Ishikawa (cell line): ENCODE measurements at regions not wholly inside any gene's neighbourhood (a gene's known extent, or its start where the extent isn't known, plus 50 kb on each side); places are given as distances from the start of the nearest gene placed in this dataset.

Experiments used
- CEBPB ChIP-seq: IDR thresholded peaks from 2 replicates; pipeline ENCODE4 v1.6.1; 2012
- CREB1 ChIP-seq: IDR thresholded peaks from 2 replicates; pipeline ENCODE4 v1.6.1; 2012; ENCODE audit warnings: low read depth
- EGR1 ChIP-seq: IDR thresholded peaks from 2 replicates; pipeline ENCODE4 v1.6.1; 2012
- EP300 ChIP-seq: IDR thresholded peaks from 2 replicates; pipeline ENCODE4 v1.6.1; 2012; ENCODE audit warnings: borderline replicate concordance
- FOXM1 ChIP-seq: IDR thresholded peaks from 2 replicates; pipeline ENCODE4 v1.6.1; 2012; ENCODE audit warnings: low read depth, borderline replicate concordance
- MAX ChIP-seq: IDR thresholded peaks from 2 replicates; pipeline ENCODE4 v1.6.1; 2012
- NFIC ChIP-seq: IDR thresholded peaks from 2 replicates; pipeline ENCODE4 v1.6.1; 2012
- RAD21 ChIP-seq: IDR thresholded peaks from 2 replicates; pipeline ENCODE4 v1.6.1; 2012; ENCODE audit warnings: low read depth
- REST ChIP-seq: IDR thresholded peaks from 2 replicates; pipeline ENCODE4 v1.6.1; 2012; ENCODE audit warnings: low read depth, mild to moderate bottlenecking
- TAF1 ChIP-seq: IDR thresholded peaks from 2 replicates; pipeline ENCODE4 v1.6.1; 2012; ENCODE audit warnings: low read depth, mild to moderate bottlenecking
- TCF12 ChIP-seq: IDR thresholded peaks from 2 replicates; pipeline ENCODE4 v1.6.1; 2012; ENCODE audit warnings: low read depth
- TEAD4 ChIP-seq: IDR thresholded peaks from 2 replicates; pipeline ENCODE4 v1.6.1; 2012
- USF1 ChIP-seq: IDR thresholded peaks from 2 replicates; pipeline ENCODE4 v1.6.1; 2012
- YY1 ChIP-seq: IDR thresholded peaks from 2 replicates; pipeline ENCODE4 v1.6.1; 2012; ENCODE audit warnings: low read depth
- ZBTB7A ChIP-seq: IDR thresholded peaks from 2 replicates; pipeline ENCODE4 v1.6.1; 2012; ENCODE audit warnings: low read depth

GRCh38 chr1:228871314-228872061 lies 136.2 kb downstream of the RHOU start:
- TF ChIP-seq TEAD4 (no peak), FOXM1 (no peak), RAD21 (no peak), REST (no peak), CREB1 (no peak), TAF1 (no peak), ZBTB7A (no peak), YY1 (no peak), MAX (no peak), CEBPB (no peak), EP300 (no peak), NFIC (no peak), USF1 (no peak), TCF12 (no peak), EGR1 (no peak)

GRCh38 chr1:228872080-228872479 lies 136.8 kb downstream of the RHOU start:
- no peak for TF ChIP-seq TCF12
- TF ChIP-seq REST = no peak
- no peak for TF ChIP-seq USF1
- no peak for TF ChIP-seq MAX
- no peak for TF ChIP-seq EP300
- no peak for TF ChIP-seq TEAD4
- no peak for TF ChIP-seq ZBTB7A
- no peak for TF ChIP-seq EGR1
- no peak for TF ChIP-seq NFIC
- no peak for TF ChIP-seq YY1
- no peak for TF ChIP-seq CEBPB
- TF ChIP-seq TAF1 = no peak
- TF ChIP-seq FOXM1 = no peak

- TF ChIP-seq CEBPB = no peak
- TF ChIP-seq RAD21 = no peak
- no peak for TF ChIP-seq NFIC
- no peak for TF ChIP-seq FOXM1
- TF ChIP-seq USF1 = no peak
- TF ChIP-seq TAF1 = no peak
- TF ChIP-seq TCF12 = no peak
Measured at GRCh38 chr1:228873709-228874108, 138.4 kb downstream of the RHOU start.

- TF ChIP-seq REST (no peak), NFIC (no peak), CEBPB (no peak)
Measured at GRCh38 chr1:228875741-228876140, 140.5 kb downstream of the RHOU start.

GRCh38 chr1:228876187-228876586 lies 140.9 kb downstream of the RHOU start:
- no peak for TF ChIP-seq NFIC
- no peak for TF ChIP-seq CEBPB
- TF ChIP-seq REST = no peak
- TF ChIP-seq CREB1 = no peak
- TF ChIP-seq MAX = no peak
- TF ChIP-seq EGR1 = no peak
- no peak for TF ChIP-seq TEAD4
- TF ChIP-seq TAF1 = no peak
- TF ChIP-seq EP300 = no peak
